HG02798 (cell line): ENCODE measurements at regions not wholly inside any gene's neighbourhood (a gene's known extent, or its start where the extent isn't known, plus 50 kb on each side); places are given as distances from the start of the nearest gene placed in this dataset.
A peak's percentile ranks its signal among the peaks of the same experiment; 100 is the strongest.
"Not testable (repeated sequence)": the region's sequence is repeated elsewhere in the genome, so short reads cannot be mapped to it uniquely, and the experiment has no call there.

ENCODE experiments used
- ATAC-seq: cut with Tn5 transposase; IDR thresholded peaks from one replicate; pipeline ENCODE4 v1.9.1; 2021; ENCODE audit warnings: mild to moderate bottlenecking; ENCODE audit not compliant: unreplicated experiment, poor library complexity

DNA sequence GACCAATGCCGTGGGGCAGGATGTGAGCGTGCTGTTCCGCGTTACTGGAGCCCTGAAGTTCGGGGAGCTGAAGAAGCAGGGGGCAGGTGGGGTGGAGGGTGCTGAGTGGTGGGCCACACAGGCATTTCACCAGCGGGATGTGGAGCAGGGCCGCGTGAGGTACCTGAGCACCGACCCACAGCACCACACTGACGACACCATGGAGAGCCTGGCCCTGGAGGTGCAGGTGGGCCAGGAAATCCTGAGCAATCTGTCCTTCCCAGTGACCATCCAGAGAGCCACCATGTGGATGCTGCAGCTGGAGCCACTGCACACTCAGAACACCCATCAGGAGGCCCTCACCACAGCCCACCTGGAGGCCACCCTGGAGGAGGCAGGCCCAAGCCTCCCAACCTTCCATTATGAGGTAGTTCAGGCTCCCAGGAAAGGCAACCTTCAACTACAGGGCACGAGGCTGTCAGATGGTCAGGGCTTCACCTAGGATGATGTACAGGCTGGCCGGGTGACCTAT lies 179.6 kb downstream of the TBC1D2B start:
- no peak for ATAC-seq

DNA sequence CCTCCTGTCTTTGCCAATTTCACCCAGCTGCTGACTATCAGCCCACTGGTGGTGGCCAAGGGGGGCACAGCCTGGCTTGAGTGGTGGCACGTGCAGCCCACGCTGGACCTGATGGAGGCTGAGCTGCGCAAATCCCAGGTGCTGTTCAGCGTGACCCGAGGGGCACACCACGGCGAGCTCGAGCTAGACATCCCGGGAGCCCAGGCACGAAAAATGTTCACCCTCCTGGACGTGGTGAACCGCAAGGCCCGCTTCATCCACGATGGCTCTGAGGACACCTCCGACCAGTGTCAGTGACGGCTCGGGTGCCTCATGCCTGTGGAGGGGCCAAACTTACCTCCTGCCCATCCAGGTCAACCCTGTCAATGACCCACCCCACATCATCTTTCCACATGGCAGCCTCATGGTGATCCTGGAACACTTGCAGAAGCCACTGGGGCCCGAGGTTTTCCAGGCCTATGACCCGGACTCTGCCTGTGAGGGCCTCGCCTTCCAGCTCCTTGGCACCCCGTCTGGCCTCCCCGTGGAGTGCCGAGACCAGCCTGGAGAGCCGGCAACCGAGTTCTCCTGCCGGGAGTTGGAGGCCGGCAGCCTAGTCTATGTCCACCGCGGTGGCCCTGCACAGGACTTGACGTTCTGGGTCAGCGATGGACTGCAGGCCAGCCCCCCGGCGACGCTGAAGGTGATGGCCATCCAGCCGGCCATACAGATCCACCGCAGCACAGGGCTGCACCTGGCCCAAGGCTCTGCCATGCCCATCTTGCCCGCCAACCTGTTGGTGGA lies 180.2 kb downstream of the TBC1D2B start:
- ATAC-seq, result not testable (repeated sequence)

DNA sequence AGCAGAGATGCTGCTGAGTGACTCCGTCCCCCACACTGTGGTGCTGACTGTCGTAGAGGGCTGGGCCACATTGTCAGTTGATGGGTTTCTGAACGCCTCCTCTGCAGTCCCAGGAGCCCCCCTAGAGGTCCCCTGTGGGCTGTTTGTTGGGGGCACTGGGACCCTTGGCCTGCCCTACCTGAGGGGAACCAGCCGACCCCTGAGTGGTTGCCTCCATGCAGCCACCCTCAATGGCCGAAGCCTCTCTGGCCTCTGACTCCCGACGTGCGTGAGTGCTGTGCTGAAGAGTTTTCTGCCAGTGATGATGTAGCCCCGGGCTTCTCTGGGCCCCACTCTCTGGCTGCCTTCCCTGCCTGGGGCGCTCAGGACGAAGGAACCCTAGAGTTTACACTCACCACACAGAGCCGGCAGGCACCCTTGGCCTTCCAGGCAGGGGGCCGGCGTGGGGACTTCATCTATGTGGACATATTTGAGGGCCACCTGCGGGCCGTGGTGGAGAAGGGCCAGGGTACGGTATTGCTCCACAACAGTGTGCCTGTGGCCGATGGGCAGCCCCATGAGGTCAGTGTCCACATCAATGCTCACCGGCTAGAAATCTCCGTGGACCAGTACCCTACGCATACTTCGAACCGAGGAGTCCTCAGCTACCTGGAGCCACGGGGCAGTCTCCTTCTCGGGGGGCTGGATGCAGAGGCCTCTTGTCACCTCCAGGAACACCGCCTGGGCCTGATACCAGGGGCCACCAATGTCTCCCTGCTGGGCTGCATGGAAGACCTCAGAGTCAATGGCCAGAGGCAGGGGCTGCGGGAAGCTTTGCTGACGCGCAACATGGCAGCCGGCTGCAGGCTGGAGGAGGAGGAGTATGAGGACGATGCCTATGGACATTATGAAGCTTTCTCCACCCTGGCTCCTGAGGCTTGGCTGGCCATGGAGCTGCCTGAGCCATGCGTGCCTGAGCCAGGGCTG lies 181.1 kb downstream of the TBC1D2B start:
- ATAC-seq, result not testable (repeated sequence)

DNA sequence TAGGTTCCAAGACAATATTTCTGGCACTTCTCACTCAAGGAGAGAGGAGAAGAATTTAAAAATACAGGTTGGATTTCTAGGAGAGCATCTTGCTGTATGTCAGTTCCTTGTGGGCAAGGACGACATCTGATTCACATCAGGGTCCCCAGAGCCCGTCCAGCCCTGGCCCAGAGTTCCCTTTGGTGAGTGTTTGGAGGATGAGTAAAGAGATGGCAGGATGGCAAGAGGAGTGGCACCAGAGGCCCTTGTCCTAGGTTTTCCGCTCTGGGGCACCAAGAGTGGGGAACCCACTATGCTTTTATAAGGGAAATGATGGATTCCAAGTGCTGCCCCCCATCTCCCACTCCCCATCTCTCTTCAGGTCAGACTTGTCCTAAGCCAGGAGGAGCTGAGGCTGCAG lies 181.8 kb downstream of the TBC1D2B start:
- no peak for ATAC-seq

DNA sequence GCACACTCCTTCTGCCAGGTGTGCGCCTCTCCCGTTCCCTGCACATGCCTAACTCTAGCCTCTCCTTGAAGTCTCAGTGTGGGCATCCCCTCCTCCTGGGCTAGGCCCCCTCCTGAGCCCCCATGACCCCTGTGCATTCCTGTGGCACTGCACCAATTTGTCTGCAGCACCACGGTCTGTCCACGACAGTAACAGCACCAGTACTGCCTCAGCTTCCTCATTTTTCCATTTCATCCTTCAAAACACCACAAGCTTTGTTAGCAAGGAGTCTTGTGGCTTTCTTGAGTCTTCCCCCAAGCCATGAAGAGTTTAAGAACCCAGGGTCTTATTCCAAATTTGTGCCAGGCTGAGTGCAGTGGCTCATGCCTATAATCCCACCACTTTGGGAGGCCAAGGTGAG lies 182.4 kb downstream of the TBC1D2B start:
- ATAC-seq, result not testable (repeated sequence)

DNA sequence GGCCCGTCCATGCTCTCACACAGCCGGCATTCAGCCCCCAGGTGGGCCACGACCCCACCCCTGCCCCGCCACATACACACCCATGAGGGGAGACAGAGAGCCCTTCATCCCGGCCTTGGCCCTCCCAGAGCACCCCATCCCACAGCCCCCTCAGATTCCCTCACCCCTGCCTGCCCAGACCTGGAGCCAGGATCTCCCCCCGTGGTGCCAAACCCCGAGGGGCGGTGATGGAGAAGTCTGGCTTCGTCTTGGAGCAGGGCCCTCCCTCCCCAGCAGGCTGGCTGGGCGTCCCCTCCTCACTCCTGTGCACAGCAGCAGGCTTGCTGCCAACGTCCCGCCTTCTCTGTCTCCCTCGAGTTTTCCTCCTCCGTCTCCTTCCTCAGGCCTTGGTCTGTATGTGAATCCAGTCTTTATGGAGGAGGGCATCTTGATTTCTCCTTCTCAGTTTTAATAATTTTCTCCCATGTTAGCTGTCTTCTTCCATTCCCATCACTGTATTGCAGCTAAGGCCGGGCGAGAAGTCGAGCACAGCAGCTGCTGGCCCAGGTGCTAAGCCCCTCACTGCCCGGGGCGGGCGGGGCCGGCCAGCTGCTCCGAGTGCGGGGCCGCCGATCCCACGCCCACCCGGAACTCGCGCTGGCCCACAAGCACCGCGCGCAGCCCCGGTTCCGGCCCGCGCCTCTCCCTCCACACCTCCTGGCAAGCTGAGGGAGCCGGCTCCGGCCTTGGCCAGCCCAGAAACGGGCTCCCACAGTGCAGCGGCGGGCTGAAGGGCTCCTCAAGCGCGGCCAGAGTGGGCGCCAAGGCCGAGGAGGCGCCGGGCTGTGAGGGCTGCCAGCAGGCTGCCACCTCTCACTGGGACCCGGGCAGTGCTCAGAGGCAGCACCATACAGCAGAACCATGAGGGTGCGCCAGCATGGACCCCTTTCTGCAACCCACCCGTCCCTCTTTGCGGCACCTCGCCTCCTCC lies 183.6 kb downstream of the TBC1D2B start:
- not testable (repeated sequence) for ATAC-seq

DNA sequence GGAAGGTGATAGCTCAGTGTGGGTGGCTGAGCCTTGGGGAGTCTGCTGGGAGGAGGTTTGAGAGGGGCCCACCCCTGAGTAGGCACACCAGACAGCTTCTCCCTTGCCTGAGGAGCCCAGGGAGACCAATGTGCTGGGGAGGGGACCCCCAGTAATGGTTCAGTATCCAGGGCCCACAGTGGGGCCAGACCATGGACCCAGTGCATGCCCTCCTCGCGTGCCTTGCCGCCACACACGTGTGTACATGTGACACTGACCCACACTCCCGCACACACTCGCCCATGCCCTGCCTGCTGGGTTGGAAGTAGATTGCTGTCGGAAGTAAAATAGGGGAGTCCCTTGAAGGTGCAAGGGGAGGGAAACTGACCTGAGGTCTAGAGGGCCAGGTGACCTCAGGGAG lies 184.3 kb downstream of the TBC1D2B start:
- ATAC-seq, result not testable (repeated sequence)

DNA sequence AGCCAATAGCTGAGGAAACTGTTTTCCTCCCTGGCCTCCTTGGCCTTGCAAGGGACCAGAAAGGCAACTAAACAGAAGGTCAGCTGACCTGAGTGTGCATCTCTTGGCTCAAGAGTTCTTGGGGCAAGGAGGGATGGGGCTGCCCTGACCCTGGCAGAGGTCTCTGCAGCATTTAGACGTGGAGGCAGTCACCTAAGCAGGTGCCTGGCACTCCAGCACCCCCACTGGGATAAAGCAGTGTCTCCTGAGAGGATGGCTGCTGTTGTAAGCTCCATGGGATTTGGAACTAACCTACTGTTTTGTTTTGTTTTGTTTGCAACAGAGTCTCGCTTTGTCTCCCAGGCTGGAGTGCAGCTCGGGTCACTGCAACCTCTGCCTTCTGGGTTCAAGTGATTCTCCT lies 185.2 kb downstream of the TBC1D2B start:
- no peak for ATAC-seq

DNA sequence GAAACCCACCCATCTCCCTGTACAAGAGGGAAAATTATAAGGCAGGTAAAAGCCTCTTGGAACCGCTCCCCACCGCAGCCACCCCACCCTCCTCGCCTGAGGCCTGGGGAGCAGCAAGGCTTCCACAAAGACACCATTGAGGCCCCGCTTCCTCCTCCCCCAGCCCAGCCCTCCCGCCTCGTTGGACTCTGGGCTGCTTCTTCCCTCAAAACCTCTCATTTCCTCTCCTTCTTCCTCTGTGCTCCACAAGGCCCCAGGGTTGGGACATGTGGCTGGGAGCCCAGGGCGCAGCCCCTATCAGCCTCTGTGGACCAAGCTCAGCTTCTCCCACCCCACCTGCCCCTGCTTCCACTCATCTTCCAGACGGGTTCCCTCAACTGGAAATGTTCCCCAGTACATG lies 185.6 kb downstream of the TBC1D2B start:
- ATAC-seq, result not testable (repeated sequence)

DNA sequence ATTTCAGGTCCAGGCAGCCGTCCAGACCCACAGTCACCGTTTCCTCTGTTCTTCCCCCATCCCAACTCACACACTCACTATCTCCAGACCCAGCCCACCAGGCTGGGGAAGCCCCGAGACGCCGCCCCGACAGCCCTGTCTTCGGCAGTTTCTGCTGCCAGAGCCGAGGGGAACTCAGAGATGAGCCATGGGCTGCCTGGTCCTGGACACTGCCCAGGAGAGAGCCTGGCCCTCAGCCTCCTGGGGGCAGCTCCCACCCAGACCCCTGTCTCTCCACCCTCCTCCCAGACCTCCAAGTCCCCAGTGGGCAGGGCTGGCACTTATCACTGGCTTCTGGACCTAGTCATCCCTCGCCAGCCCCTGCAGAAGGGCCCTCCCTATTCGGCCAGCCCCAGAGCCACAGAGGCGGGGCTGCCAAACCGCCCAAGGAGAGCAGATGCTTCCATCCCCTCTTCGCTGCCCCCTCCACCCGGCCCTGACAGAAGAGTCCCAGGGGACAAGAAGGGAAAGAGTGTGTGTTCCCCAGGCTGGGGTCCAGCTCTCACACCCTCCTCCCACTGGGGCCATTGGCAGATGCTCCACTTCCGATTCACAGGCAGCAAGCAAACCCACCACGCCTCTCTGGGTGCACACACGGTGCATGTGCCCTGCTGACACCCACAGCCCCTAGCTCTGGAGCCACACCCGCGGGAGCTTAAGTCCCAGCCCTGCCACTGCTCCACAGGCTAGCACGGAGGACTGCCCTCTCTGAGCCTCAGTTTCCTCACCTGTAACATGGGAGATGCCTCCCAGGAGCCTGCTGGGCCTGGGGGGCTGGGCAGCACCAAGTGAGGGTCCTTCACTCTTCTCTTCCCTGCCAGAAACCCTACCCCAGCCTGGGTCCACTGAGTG lies 186.4 kb downstream of the TBC1D2B start:
- ATAC-seq, result peak; percentile 39

DNA sequence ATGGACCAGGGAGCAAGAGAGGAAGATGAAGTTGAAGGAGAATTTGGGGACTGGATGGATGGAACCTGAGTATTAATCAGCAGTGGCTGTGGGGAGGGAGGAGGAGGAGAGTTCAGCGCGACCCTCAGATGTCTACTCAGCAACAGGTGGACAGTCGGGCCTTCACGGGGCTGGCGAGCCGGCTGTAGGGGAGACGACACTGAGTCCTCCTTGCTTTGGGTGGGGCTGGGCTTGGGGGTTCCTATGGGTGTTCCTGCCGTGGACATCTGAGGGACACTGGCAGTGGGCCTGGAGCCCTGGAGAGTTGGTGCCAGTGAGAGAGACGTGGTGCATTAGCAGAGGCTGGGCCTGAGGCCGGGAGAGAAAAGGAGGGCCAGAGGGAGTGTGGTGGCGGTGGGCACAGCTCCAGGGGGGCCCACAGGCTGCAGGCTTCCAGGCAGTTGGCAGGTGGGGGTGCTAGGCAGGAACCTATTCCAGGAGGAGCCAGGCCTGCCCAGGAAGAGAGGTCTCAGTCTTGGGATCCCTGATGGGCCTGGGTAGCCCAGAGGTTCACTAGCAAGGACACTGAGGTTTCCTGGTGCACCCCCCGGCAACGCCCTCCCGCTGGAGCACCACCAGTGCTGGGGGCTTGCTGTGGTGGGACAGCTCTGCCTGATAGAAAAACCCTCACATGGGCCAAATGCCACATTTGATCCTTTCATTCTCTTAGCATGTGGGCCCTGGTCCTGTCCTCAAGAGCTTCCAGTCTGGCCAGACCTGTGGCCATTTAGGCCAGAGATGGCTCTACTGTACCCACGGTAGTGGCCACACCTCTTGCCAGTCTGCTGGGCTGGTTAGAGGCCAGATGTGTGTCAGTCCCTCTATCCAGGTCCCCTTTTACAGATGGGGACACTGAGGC lies 187.4 kb downstream of the TBC1D2B start:
- ATAC-seq, result not testable (repeated sequence)

DNA sequence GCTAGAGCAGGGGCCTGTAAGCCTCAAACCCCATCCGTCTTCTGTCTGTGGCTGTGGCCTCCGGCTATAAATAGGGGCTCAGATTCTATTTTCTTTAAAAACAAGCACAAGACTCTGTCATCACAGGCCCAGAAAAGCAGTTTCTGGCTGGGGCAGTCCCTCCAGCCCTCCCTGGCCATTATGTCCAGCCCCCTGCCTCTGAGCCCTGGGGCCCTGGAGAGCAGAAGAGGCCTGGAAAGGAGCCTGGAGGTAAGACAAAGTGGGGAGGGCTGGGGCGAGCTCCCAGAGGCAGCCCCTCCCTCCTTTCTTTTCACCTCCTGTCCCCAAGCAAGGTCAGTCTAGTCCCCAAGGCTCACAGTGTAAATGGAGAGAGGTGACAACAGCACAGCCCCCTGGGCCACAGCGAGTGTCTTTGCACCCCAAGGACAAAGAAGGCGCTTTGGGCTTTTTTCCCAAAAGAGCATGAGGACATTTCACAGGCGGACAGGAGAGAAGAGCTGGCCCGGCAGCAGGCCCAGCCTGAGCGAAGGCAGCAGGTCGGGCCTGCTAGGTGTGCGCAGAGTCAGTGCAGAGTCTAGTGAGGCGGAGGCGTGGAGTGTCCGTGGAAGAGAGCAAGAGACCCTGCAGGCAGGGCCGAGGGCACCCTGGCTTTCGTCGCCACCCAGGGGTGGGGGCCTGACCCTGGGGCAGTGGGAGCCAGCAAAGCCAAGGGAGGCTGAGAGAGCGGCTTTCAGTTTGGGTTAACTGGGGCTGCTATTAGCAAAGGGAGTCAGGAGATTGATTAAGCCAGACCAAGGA lies 188.3 kb downstream of the TBC1D2B start:
- no peak for ATAC-seq

DNA sequence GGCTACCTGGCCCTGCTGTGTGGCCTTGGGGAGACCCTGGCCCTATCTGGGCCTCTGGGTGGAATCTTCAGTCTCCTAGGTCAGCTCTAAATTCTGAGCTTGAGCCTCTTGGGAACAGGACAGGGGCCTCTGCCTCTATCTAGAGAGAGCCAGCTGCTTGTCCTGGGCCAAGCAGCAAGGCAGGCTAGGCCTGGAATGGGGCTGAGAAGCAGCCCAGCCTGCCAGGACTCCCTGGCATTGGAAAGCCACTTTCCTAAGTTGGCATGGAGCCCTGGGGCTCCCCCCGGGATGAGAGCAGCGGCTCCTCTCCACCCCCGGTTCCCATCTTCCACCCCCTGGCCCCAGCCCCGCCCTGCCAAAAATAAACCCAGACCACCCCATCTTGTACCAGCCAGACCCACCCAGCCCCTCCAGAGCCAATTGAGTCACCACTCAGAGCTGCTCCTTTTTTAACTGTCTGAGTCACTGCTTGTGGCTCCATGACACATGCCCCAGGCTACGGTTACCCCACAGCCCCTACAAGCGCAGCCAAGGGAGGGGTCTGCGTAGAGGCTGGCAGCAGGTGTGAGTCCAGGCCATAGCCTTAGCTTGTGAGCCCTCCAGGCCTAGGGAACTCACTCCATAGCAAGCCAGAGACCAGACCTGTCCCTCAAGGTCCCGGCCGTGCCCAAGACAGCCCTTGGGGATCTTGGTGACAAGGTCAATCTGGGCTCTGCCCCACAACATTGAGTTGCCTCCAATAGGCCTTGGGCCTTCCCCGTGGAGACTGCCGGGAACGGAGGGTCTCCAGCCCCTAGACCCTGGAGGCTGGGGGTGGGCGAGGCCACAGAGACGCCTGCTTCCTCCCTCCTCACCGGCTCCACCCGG lies 189.7 kb downstream of the TBC1D2B start:
- ATAC-seq, result not testable (repeated sequence)

DNA sequence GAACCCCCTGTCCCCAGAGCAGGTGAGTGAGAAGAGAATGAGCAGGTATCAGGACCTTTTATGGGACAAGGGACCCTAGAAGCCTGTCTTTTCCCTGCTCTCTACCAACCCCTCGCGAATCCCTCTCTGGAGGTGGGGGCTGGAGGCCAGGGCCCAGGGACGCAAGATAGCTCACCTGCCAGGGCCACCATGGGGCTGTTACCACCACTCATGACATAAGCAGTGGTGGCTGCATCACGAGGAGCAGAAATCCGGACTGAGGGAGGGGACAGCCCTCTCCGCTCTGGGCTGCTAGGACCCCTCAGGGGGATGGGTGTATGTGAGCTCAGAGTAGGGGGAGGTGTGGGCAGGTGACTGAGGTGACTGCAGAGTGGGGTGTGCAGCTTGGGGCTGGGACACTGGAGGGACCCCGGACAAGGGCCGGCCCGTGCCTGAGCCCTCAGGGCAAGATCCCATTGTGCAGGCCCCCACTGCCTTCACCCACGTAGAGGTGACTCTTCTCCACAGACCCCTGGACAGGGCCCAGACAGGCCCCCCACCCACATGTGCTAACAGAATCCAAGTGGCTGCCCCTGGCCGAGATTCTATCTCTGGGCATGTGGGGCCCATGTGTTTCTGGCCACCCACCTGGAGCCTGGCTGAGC lies 190.6 kb downstream of the TBC1D2B start:
- no peak for ATAC-seq

DNA sequence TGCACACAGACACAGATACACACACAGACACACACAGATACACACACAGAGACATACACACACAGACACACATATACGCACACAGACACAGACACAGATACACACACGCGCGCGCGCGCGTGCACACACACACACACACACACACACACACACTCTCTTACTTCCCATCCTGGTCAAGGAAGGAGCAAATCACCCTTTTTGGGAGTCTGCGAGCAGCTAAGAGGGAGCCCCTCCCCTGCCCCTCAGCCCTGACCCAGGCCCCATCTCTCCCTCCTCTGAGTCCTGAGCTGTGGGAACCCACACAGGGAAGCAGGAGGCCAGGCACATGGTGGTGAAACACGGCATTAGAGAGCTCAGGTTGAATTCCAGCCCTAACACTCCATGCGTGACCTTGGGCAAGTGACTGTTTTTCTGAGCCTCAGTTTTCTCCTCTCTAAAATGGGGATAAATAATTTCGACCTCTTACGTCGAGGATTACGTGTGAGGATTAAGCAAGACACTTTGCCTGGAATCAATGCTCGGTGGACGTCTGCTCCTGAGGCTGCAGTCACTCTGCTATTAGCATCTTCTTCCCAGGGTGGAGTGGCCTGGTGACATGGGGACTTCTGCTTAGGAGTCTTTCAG lies 191.5 kb downstream of the TBC1D2B start:
- not testable (repeated sequence) for ATAC-seq
